OCI-LY1 (cell line): ENCODE measurements at regions not wholly inside any gene's neighbourhood (a gene's known extent, or its start where the extent isn't known, plus 50 kb on each side); places are given as distances from the start of the nearest gene placed in this dataset.

Experiments used
- H2AFZ ChIP-seq: fragments of 200-600 bp; sonication (generic), shearing (Covaris generic); 2 replicates; pipeline ENCODE4 v1.6.0; 2014; ENCODE audit warnings: antibody characterized with exemption, mild to moderate bottlenecking, low read length
- H3F3A ChIP-seq: fragments of 200-600 bp; sonication (generic), shearing (Covaris generic); 2 replicates; pipeline ENCODE4 v1.6.0; 2014; ENCODE audit warnings: mild to moderate bottlenecking, antibody characterized with exemption, low read length, moderate library complexity; ENCODE audit not compliant: insufficient read depth
- H3K27ac ChIP-seq: fragments of 200-600 bp; sonication (generic); 2 replicates; pipeline ENCODE4 v1.5.1; 2014; ENCODE audit warnings: low read length, mixed run types, mild to moderate bottlenecking, low read depth; ENCODE audit not compliant: poor library complexity, severe bottlenecking
- H3K27me3 ChIP-seq: fragments of 200-600 bp; sonication (generic); 2 replicates; pipeline ENCODE4 v1.6.0; 2014; ENCODE audit warnings: antibody characterized with exemption, mild to moderate bottlenecking, low read length, moderate library complexity; ENCODE audit not compliant: insufficient read depth
- H3K36me3 ChIP-seq: fragments of 200-600 bp; sonication (generic); 2 replicates; pipeline ENCODE4 v1.6.1; 2014; ENCODE audit warnings: mild to moderate bottlenecking, antibody characterized with exemption, low read length, moderate library complexity, mixed read lengths; ENCODE audit not compliant: insufficient read depth
- H3K4me1 ChIP-seq: fragments of 200-600 bp; sonication (generic); 2 replicates; pipeline ENCODE4 v1.5.1; 2014; ENCODE audit warnings: mild to moderate bottlenecking, low read length, moderate library complexity; ENCODE audit not compliant: insufficient read depth, severe bottlenecking
- H3K4me2 ChIP-seq: fragments of 200-600 bp; sonication (generic), shearing (Covaris generic); 2 replicates; pipeline ENCODE4 v1.6.1; 2014; ENCODE audit warnings: low read length
- H3K4me3 ChIP-seq: fragments of 200-600 bp; sonication (generic); 2 replicates; pipeline ENCODE4 v1.5.1; 2014; ENCODE audit warnings: low read length, low read depth, mild to moderate bottlenecking, mixed read lengths; ENCODE audit not compliant: poor library complexity, severe bottlenecking
- H3K79me2 ChIP-seq: fragments of 200-600 bp; shearing (Covaris generic); 2 replicates; pipeline ENCODE4 v1.6.1; 2016; ENCODE audit warnings: mixed run types, low read length, mixed read lengths; ENCODE audit not compliant: insufficient read depth
- H3K9ac ChIP-seq: fragments of 200-600 bp; sonication (generic), shearing (Covaris generic); 2 replicates; pipeline ENCODE4 v1.6.1; 2014; ENCODE audit warnings: mild to moderate bottlenecking, low read length, mixed read lengths
- H3K9me2 ChIP-seq: fragments of 200-600 bp; sonication (generic), shearing (Covaris generic); 2 replicates; pipeline ENCODE4 v1.6.1; 2014; ENCODE audit warnings: low read depth, mild to moderate bottlenecking, low read length, mixed read lengths
- H3K9me3 ChIP-seq: fragments of 200-600 bp; shearing (Covaris generic); 2 replicates; pipeline ENCODE4 v1.6.1; 2014; ENCODE audit warnings: low read length, mixed read lengths
- H4K20me1 ChIP-seq: fragments of 200-600 bp; sonication (generic), shearing (Covaris generic); 2 replicates; pipeline ENCODE4 v1.6.0; 2016; ENCODE audit warnings: mild to moderate bottlenecking, low read length; ENCODE audit not compliant: insufficient read depth
- CTCF ChIP-seq: fragments of 200-600 bp; sonication (generic), shearing (Covaris generic); IDR thresholded peaks from 2 replicates; pipeline ENCODE4 v1.5.1; 2017; ENCODE audit warnings: mild to moderate bottlenecking, antibody characterized with exemption, low read length, moderate library complexity, mixed read lengths
- EZH2 ChIP-seq: fragments of 200-600 bp; sonication (generic), shearing (Covaris generic); IDR thresholded peaks from 2 replicates; pipeline ENCODE4 v1.8.0; 2017; ENCODE audit warnings: borderline replicate concordance, mixed run types, mild to moderate bottlenecking, antibody characterized with exemption, low read length, moderate library complexity, mixed read lengths

GRCh38 chr5:176735383-176736265 is 74.7 kb upstream of the UNC5A start:
- Histone ChIP-seq H3K27ac (no peak overlapping the region), H3K9me3 (no peaks in the 10 kb centered on the region), H3K27me3 (peaks cover 12% of the 10 kb centered on the region), H3K36me3 (no peaks in the 10 kb centered on the region), H2AFZ (no peak overlapping the region), H3K4me3 (no peak overlapping the region), H4K20me1 (no peaks in the 10 kb centered on the region), H3K79me2 (no peaks in the 10 kb centered on the region), H3K9ac (no peak overlapping the region), H3K4me2 (no peak overlapping the region), H3F3A (no peaks in the 10 kb centered on the region), H3K9me2 (no peaks in the 10 kb centered on the region), H3K4me1 (no peaks in the 10 kb centered on the region)
- TF ChIP-seq EZH2: no peak
- no peak for TF ChIP-seq CTCF

GRCh38 chr5:176736301-176736930 is 73.9 kb upstream of the UNC5A start:
- no peak overlapping the region for H3K4me3 ChIP-seq
- no peaks in the 10 kb centered on the region for H4K20me1 ChIP-seq
- no peak overlapping the region for H2AFZ ChIP-seq
- H3K27me3 ChIP-seq: peaks cover 17% of the 10 kb centered on the region
- TF ChIP-seq CTCF (no peak), EZH2 (no peak)
- no peak overlapping the region for H3K27ac ChIP-seq
- no peaks in the 10 kb centered on the region for H3K79me2 ChIP-seq
- H3F3A ChIP-seq: no peaks in the 10 kb centered on the region
- H3K4me2 ChIP-seq: no peak overlapping the region
- no peaks in the 10 kb centered on the region for H3K9me3 ChIP-seq
- no peaks in the 10 kb centered on the region for H3K36me3 ChIP-seq
- H3K9ac ChIP-seq: no peak overlapping the region
- no peaks in the 10 kb centered on the region for H3K9me2 ChIP-seq
- H3K4me1 ChIP-seq: no peaks in the 10 kb centered on the region

GRCh38 chr5:176736931-176737745 is 73.2 kb upstream of the UNC5A start:
- Histone ChIP-seq H3K36me3 (no peaks in the 10 kb centered on the region), H3K9me3 (no peaks in the 10 kb centered on the region), H3K4me2 (no peak overlapping the region), H3K79me2 (no peaks in the 10 kb centered on the region), H2AFZ (no peak overlapping the region), H3K9ac (no peak overlapping the region), H3K27me3 (peaks cover 17% of the 10 kb centered on the region), H3K9me2 (no peaks in the 10 kb centered on the region), H3F3A (no peaks in the 10 kb centered on the region), H4K20me1 (no peaks in the 10 kb centered on the region), H3K4me1 (no peaks in the 10 kb centered on the region), H3K27ac (no peak overlapping the region), H3K4me3 (no peak overlapping the region)
- TF ChIP-seq CTCF: no peak
- no peak for TF ChIP-seq EZH2
